CD4-positive, alpha-beta T cell treated with Interleukin-15 for 1 hour (primary cell): ENCODE measurements at regions not wholly inside any gene's neighbourhood (a gene's known extent, or its start where the extent isn't known, plus 50 kb on each side); places are given as distances from the start of the nearest gene placed in this dataset.

Experiments
- DNase-seq: peaks from one replicate; pipeline ENCODE4 v3.0.0-alpha.2; 2020

DNA sequence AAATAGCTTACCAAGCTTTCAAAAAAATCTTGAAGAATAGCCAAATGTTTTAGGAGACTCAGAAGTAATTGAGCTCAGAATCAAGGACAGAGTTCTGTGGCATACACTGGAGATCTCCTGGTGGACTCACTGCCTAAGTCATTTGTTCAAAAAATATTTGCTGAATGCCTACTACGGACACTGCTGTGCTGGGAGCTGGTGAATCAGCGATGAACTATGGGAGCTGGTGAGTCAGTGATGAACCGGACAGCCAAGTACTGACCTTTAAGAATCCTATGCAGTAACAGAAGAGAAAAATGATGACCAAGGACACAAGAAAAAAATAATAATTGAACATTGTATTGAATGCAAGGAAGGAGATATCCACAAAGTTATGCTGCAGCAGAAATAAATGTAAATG is 717.9 kb upstream of the CXADR start:
- DNase-seq, result no peak

GRCh38 chr21:16796776-16797175 is 716.1 kb upstream of the CXADR start:
- no peak for DNase-seq

DNA sequence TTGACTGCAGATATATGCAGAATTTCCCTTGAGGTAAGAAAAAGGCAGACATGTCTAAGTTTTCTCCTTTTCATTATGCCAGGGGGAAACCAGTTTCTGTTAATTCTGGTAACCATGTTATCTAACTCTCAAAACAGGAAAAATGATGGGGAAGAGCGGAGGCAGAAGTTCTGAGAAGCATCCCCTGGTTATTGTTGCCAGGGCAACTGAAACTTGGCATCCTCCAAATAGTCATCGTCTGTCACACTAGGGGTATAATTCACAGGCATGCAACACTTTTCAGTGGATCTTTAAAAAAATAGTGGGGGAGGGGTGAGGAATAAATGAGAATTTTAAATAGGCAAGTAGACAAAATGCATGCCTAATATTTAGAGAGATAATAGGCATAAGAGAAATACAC is 715.3 kb upstream of the CXADR start:
- no peak for DNase-seq

GRCh38 chr21:16797966-16798365 is 714.9 kb upstream of the CXADR start:
- DNase-seq, result no peak

DNA sequence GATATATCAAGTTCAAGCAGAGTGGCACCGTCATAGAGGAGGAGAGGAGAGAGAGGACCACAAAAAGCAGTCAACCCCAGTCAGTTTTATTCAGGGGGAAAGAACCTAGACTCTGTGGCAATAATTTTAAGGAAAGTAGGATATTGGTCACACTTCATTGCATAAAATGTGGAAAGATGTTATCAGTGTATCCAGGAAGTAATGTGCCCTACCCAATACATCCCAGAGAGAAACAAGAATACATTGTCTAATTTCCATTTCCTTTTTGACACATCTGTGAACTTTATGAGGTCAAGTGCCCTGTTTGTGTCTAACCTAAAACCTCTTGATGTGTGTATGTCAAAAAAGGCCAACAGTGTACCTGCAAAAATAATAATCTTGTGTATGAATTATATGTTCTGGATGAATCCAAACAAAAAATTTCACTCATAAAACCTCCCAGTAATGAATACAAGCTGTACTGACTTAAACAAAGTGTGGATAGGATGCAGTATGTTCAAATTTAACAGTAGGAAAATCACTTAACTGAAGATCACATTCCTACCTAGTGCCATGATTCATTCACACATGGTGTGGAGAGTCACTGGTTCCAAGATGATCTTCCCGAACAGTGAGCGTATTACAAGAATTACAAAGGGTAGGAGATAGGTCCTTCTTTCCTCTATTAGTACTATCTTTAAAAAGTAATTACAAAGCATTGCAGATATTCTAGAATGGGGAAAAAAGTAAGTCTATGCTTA is 712.1 kb upstream of the CXADR start:
- DNase-seq, result no peak

DNA sequence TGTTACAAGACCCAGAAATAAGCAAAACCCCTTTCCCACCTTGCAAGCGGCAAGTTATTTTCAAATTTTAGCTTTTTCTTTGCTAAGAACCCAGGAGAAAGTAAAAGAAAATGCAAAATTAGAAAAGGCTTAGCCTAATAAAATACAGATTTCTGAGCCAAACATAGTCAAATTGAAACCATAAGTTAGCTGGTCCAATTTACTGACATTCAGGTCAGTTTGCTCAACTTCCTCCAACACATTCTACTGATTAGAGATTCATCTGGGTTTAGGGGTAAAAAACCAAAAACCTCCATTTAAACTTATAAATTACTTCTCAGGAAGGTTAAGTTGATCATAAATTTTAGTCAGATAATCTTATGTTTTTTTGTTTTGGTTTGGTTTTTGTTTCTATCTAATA is 701.8 kb upstream of the CXADR start:
- no peak for DNase-seq

DNA sequence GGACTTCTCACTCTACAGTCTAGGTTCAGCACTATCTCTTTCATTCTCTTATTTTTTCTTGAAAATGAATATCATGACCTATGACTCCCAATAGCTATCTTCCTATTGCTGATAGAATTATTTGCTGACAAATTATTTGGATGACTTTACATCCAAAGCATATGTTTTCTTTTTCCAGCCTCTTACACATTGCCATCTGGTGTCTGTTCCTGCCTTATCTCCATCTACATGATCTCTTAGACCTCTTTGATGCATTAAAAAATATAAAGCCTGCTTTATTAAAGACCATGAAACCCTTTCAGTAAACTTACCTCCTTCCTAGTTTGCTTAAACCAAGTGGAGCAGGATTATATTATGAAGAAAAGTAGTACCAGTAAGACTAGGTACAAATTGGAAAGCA is 700.9 kb upstream of the CXADR start:
- no peak for DNase-seq

- DNase-seq, result no peak
Measured at GRCh38 chr21:16815243-16815642, 697.6 kb upstream of the CXADR start.

- DNase-seq, result no peak
Measured at GRCh38 chr21:16821588-16821987, 691.3 kb upstream of the CXADR start.

DNA sequence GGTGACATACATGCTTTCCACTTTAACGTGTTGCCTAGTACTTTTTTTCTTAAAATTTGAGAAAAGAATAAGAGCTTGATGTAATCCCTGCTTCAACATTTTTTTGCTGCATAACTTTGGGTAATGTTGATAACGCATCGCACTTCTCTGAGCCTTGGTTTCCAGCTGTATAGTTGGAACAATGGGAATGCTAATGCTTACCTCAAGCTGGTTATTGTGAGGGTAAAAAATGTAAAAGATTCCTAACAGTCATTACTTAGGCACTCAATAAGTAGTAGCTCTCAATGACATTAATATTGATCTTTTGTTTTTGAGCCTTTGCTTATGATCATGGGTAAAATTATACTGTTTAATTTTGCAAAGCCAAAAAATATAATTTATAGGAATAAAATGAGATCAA is 683.3 kb upstream of the CXADR start:
- no peak for DNase-seq

- DNase-seq, result no peak
Measured at GRCh38 chr21:16832791-16833190, 680.1 kb upstream of the CXADR start.

- DNase-seq, result no peak
Measured at GRCh38 chr21:16834791-16835190, 678.1 kb upstream of the CXADR start.

- DNase-seq, result no peak
Measured at GRCh38 chr21:16837321-16837720, 675.5 kb upstream of the CXADR start.

DNA sequence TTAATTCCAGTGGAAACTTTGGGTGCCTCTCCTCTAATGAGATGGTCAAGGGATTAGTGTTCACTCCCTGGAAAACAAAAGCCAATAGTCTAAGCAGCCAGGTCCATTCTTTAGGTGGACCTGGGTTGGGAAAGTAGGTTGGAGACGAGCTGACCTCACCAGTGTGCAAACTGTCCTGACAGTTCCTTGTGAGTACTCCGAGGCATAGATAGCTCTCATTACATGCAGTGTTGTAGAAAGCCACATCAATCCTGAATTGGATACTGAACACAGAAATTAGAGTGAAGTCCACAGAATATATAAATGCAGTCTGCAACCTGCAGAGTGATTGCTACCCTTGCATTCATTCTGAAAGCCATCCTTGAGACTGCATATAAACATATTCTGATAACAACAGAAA is 675.1 kb upstream of the CXADR start:
- no peak for DNase-seq

GRCh38 chr21:16838331-16838730 is 674.5 kb upstream of the CXADR start:
- no peak for DNase-seq

DNA sequence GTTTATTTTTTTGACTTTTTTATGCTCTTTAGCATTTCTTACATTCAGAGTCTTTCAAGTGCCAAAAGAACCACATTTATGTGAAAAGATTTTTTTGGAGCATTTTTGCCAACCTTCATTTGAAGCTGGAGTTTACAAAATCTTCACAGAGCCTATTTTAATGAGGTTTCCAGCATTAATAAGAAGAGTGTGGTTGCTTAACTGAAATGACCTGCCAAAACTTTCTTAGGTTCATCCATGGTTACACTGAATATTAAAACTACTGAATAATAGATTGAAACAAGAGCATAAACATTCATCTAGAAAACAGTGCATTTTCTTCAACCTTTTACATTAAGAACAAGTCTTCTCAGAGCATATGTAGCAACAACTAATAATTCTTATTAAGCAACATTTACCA is 672.3 kb upstream of the CXADR start:
- DNase-seq, result no peak

- DNase-seq, result no peak
Measured at GRCh38 chr21:16841975-16842695, 670.7 kb upstream of the CXADR start.

GRCh38 chr21:16842696-16843035 is 670.2 kb upstream of the CXADR start:
- no peak for DNase-seq

DNA sequence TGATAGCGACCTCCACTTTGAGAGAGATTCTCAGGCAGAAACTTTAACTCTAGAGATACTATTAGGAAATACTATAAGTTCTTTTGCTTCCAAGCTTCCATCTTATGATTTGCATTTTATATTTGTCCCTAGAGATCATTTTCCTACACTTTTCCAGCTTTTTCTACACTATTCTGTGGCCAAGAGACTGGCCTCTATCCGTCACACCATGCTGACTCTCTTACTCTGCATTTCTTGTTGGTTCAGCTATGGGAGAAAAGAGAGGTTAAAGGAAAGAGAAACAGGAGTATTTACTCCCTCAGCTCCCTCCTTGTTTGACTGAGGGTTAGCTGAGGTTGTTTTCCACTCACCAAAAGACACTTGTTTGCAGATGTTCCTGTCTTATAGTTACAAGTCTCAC is 665.6 kb upstream of the CXADR start:
- no peak for DNase-seq

DNA sequence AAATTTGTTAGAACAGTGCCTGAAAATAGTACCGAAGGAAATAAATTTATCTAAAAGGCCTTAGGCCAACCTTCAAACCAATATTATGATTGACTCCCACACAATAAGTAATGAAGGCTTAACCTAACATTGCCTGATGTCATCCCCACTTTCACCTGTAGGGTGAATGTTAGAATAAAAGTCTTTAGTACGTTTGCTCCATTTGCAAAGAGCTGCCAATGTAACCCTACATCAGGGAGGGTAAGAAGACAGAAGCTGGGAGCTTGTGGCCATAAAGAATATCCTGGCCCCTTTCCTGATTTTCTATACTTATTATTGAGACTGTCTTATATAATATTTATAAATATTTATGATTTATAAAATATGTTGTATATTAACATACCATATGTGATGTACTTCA is 661.8 kb upstream of the CXADR start:
- DNase-seq, result no peak

DNA sequence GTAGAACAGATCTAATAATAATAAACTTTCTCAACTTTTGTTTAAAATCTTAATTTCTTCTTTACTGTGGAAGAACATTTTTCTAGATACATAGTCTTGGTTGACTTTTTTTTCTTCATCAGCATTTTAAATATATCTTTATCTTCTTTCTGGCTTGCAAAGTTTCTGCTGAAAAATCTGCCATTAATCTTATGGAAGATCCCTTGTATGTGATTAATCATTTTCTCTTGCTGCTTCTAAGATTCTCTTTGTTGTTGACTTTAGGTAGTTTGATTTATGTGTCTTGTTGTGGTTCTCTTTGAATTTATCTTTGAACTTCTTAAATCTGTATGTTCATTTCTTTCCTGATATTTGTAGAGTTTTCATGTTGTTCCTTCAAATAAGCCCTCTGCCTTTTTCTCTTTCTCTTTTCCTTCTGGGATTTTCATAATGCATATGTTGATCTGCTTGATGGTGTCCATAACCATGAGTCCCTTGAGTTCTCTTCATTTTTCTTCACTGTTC is 657.6 kb upstream of the CXADR start:
- DNase-seq, result no peak

DNA sequence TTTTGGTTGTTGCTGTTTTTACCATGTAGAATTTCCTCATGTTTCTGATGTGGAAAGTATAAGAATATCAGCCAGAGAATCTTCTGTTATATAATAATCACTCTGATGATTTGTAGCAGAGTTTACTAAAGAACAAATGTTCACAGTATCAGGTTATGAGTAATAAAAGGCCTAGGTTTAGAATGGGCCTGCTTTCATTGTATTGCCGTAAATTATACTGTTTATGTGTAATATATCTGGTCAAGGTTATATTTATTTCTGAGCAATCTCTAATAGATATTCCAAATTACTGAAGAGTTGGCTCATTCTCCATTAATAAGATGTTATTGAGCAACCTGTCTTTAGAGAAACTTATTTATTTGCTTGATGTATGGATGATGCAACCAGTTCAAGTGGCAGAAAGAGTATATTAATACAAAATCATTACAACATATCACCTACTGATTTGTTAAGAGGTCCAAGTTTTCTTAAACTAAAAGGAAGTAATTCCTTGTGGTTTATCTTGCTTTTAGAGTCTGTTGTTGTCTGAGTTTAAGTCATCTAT is 649.4 kb upstream of the CXADR start:
- DNase-seq, result no peak

DNA sequence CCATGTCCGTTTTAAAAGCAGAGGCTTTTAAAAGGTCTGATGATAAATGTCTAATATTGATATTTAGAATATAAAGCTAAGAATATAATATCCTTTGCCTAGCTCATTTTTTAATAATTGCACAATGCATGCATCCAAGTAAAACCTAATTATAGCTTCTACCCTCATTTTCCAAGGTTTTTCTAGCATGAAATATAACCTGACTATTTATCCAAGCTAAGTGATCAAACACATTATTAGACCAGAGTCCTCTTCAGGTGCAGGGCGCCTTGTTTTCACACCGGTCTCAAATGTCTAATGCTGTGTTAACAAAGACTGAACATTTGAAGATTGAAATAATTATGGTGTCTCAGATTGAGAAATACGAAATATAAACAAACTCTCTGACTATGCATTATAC is 648.9 kb upstream of the CXADR start:
- DNase-seq, result no peak

DNA sequence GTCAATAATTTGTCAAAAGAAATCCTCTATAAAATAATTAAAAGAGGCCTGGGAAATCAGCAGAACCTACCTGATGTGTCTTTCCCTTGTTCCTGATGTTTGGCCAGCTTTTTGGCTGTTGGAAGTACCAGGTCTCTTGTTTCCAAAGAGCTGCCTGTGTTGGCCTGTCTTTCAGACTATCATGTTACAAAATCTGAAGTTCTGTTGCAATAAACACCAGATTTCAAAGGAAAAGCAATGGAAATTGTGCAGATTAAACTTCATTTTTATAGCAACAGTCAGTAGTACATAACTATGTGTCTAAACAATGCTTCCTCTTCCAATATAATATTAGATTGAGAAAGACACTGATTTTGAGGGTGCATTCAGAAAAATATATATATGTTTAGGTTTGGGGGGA is 647.2 kb upstream of the CXADR start:
- no peak for DNase-seq

DNA sequence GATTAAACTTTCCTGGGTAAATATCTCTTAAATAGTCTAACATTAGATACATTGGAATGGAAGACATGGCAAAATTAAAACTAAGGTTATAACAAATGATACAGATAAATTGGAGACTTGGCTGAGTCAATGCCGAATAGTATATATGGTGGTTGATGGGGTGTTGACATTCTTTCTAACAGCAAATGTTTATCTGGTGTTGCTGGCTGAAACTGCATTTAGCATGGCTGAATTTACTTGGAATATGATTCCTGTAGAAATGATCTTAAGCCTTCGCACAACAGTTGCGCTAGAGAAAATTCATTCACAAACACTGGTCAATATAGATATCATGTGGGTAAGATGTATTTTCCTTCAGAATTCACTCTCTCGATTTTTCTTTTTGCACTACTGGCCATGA is 646.0 kb upstream of the CXADR start:
- no peak for DNase-seq
